Activated CD8-positive, alpha-beta memory T cell treated with anti-CD3 and anti-CD28 coated beads for 24 hours (primary cell): ENCODE measurements at regions not wholly inside any gene's neighbourhood (a gene's known extent, or its start where the extent isn't known, plus 50 kb on each side); places are given as distances from the start of the nearest gene placed in this dataset.
"Not testable (repeated sequence)": the region's sequence is repeated elsewhere in the genome, so short reads cannot be mapped to it uniquely, and the experiment has no call there.

Experiments
- DNase-seq: peaks from one replicate; pipeline ENCODE4 v3.0.0-alpha.2; 2020

- DNase-seq: no peak
Measured at GRCh38 chr1:157407917-157408525, 144.3 kb downstream of the FCRL5 start.

- no peak for DNase-seq
Measured at GRCh38 chr1:157407367-157407766, 144.9 kb downstream of the FCRL5 start.

- no peak for DNase-seq
Measured at GRCh38 chr1:157405662-157406061, 146.7 kb downstream of the FCRL5 start.

GRCh38 chr1:157404614-157405013 lies 147.7 kb downstream of the FCRL5 start:
- DNase-seq: no peak

- DNase-seq: no peak
Measured at GRCh38 chr1:157404063-157404501, 148.2 kb downstream of the FCRL5 start.

GRCh38 chr1:157403608-157404007 lies 148.7 kb downstream of the FCRL5 start:
- no peak for DNase-seq

- DNase-seq: no peak
Measured at GRCh38 chr1:157403203-157403602, 149.1 kb downstream of the FCRL5 start.

GRCh38 chr1:157400766-157401165 lies 151.5 kb downstream of the FCRL5 start:
- no peak for DNase-seq

- no peak for DNase-seq
Measured at GRCh38 chr1:157399984-157400382, 152.3 kb downstream of the FCRL5 start.

- no peak for DNase-seq
Measured at GRCh38 chr1:157399343-157399983, 152.9 kb downstream of the FCRL5 start.

GRCh38 chr1:157390651-157391050 lies 161.7 kb downstream of the FCRL5 start:
- no peak for DNase-seq

GRCh38 chr1:157388057-157388456 lies 164.3 kb downstream of the FCRL5 start:
- no peak for DNase-seq

- DNase-seq: no peak
Measured at GRCh38 chr1:157384258-157384657, 168.1 kb downstream of the FCRL5 start.

- DNase-seq: no peak
Measured at GRCh38 chr1:157382351-157382750, 170.0 kb downstream of the FCRL5 start.

GRCh38 chr1:157380523-157380922 lies 171.8 kb downstream of the FCRL5 start:
- DNase-seq: no peak

GRCh38 chr1:157377280-157377713 lies 175.0 kb downstream of the FCRL5 start:
- DNase-seq: not testable (repeated sequence)

GRCh38 chr1:157376681-157377080 lies 175.6 kb downstream of the FCRL5 start:
- DNase-seq: no peak

- not testable (repeated sequence) for DNase-seq
Measured at GRCh38 chr1:157372311-157372710, 180.0 kb downstream of the FCRL5 start.

GRCh38 chr1:157371826-157372225 lies 180.5 kb downstream of the FCRL5 start:
- no peak for DNase-seq

- DNase-seq: no peak
Measured at GRCh38 chr1:157371221-157371620, 181.1 kb downstream of the FCRL5 start.

GRCh38 chr1:157370698-157371097 lies 181.6 kb downstream of the FCRL5 start:
- DNase-seq: no peak

- no peak for DNase-seq
Measured at GRCh38 chr1:157369808-157370521, 182.3 kb downstream of the FCRL5 start.

- not testable (repeated sequence) for DNase-seq
Measured at GRCh38 chr1:157368941-157369340, 183.4 kb downstream of the FCRL5 start.

- DNase-seq: no peak
Measured at GRCh38 chr1:157368363-157368762, 184.0 kb downstream of the FCRL5 start.
